HEK293T (cell line): ENCODE measurements at regions not wholly inside any gene's neighbourhood (a gene's known extent, or its start where the extent isn't known, plus 50 kb on each side); places are given as distances from the start of the nearest gene placed in this dataset.
A peak's percentile ranks its signal among the peaks of the same experiment; 100 is the strongest.

ENCODE experiments used
- CTCF ChIA-PET: fragments of 350-600 bp; formaldehyde crosslinking; extraction: SDS; loops from one replicate; lab custom pipeline; 2021; ENCODE audit warnings: antibody characterized with exemption, inconsistent platforms; lab: Yijun Ruan, JAX
- POLR2A ChIA-PET: fragments of 350-600 bp; formaldehyde crosslinking; extraction: SDS; loops from one replicate; lab custom pipeline; 2020; ENCODE audit warnings: antibody characterized with exemption, inconsistent platforms; lab: Yijun Ruan, JAX
- DNase-seq: peaks from one replicate; pipeline ENCODE4 v3.0.0; 2012; ENCODE audit warnings: mixed read lengths; ENCODE audit errors: extremely low spot score
- ARNT ChIP-seq: fragments of 450-650 bp; IDR thresholded peaks from 2 replicates; pipeline ENCODE4 v1.6.1; 2017; ENCODE audit warnings: mild to moderate bottlenecking
- BHLHE40 ChIP-seq: fragments of 450-650 bp; IDR thresholded peaks from 2 replicates; pipeline ENCODE4 v1.6.1; 2016; ENCODE audit warnings: mild to moderate bottlenecking, moderate library complexity, borderline replicate concordance
- CTBP1 ChIP-seq: fragments of 450-650 bp; IDR thresholded peaks from 2 replicates; pipeline ENCODE4 v1.6.1; 2016; ENCODE audit warnings: borderline replicate concordance
- ELF4 ChIP-seq: fragments of 450-650 bp; IDR thresholded peaks from 2 replicates; pipeline ENCODE4 v1.6.1; 2017; ENCODE audit warnings: antibody characterized with exemption
- FOXA1 ChIP-seq: fragments of 450-650 bp; IDR thresholded peaks from 2 replicates; pipeline ENCODE4 v1.6.1; 2016; ENCODE audit warnings: mild to moderate bottlenecking
- FOXK2 ChIP-seq: fragments of 450-650 bp; IDR thresholded peaks from 2 replicates; pipeline ENCODE4 v1.6.1; 2016; ENCODE audit warnings: mild to moderate bottlenecking
- FOXM1 ChIP-seq: fragments of 450-650 bp; IDR thresholded peaks from 2 replicates; pipeline ENCODE4 v1.6.1; 2017; ENCODE audit warnings: mild to moderate bottlenecking, borderline replicate concordance
- HDGF ChIP-seq: fragments of 450-650 bp; IDR thresholded peaks from 2 replicates; pipeline ENCODE4 v1.6.1; 2017; ENCODE audit warnings: antibody characterized with exemption, borderline replicate concordance
- L3MBTL2 ChIP-seq: fragments of 450-650 bp; conservative IDR thresholded peaks from 2 replicates; pipeline ENCODE4 v1.6.1; 2016; ENCODE audit warnings: mild to moderate bottlenecking
- LEF1 ChIP-seq: fragments of 450-650 bp; IDR thresholded peaks from 2 replicates; pipeline ENCODE4 v1.6.1; 2017; ENCODE audit warnings: mild to moderate bottlenecking, borderline replicate concordance
- NFRKB ChIP-seq: fragments of 450-650 bp; IDR thresholded peaks from 2 replicates; pipeline ENCODE4 v1.6.1; 2016; ENCODE audit warnings: mild to moderate bottlenecking, moderate library complexity
- SP1 ChIP-seq: fragments of 450-650 bp; IDR thresholded peaks from 2 replicates; pipeline ENCODE4 v1.6.1; 2017
- SUZ12 ChIP-seq: fragments of 450-650 bp; IDR thresholded peaks from 2 replicates; pipeline ENCODE4 v1.6.1; 2016; ENCODE audit warnings: mild to moderate bottlenecking
- TARDBP ChIP-seq: fragments of 450-650 bp; IDR thresholded peaks from 2 replicates; pipeline ENCODE4 v1.6.1; 2016
- ZNF384 ChIP-seq: fragments of 450-650 bp; IDR thresholded peaks from 2 replicates; pipeline ENCODE4 v1.6.1; 2016
- TF ChIP-seq, protein P1 (sequence below): fragments of 450-650 bp; IDR thresholded peaks from 2 replicates; pipeline ENCODE4 v1.6.1; 2016

DNA sequence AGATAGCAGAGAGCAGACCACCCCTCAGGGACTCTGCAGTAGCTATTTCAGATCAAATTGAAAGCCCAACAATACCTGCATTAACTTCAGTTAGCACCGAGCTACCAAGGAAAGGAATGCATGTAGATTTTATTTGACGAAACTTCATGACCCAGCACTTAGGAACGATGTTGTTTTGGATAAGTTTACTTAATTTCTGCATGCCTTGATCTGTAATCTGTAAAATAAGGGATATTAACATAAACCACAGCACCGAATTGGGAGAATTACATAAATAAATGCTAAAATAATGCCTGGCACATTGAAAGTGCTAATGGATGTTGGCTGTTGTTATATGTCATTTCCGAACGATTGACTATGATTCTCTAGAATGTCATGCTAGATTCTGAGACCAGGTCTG lies 435.8 kb upstream of the CLINT1 start:
- POLR2A ChIA-PET, result no interaction called here
- DNase-seq, result no peak
- TF ChIP-seq NFRKB, result no peak
- CTCF ChIA-PET, result no interaction called here

DNA sequence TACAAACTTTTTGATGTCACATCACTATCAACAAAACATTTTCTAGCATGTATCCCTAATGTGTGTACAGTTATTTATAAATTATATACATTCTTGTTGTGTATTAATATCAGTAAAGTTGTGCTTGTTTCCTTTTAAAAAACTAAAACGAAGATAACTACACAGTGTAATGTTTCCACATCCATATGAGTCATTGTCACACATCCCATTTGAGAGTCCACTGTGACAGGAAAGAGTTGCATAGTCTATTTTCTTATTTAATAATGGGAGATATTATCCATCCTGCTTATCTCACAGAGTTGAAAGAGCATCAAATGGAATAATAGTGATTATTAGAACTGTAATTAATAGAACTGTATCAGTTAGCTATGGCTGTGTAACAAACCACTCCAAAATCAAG lies 434.0 kb upstream of the CLINT1 start:
- CTCF ChIA-PET, result no interaction called here
- no peak for DNase-seq
- POLR2A ChIA-PET, result no interaction called here
- TF ChIP-seq ELF4, result no peak
- TF ChIP-seq SP1, result no peak
- TF ChIP-seq SUZ12, result no peak
- no peak for TF ChIP-seq CTBP1
- TF ChIP-seq HDGF, result no peak
- TF ChIP-seq FOXM1, result no peak
- TF ChIP-seq, protein P1, sequence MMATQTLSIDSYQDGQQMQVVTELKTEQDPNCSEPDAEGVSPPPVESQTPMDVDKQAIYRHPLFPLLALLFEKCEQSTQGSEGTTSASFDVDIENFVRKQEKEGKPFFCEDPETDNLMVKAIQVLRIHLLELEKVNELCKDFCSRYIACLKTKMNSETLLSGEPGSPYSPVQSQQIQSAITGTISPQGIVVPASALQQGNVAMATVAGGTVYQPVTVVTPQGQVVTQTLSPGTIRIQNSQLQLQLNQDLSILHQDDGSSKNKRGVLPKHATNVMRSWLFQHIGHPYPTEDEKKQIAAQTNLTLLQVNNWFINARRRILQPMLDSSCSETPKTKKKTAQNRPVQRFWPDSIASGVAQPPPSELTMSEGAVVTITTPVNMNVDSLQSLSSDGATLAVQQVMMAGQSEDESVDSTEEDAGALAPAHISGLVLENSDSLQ, result no peak
- no peak for TF ChIP-seq LEF1
- no peak for TF ChIP-seq NFRKB
- no peak for TF ChIP-seq ARNT
- no peak for TF ChIP-seq FOXK2
- TF ChIP-seq FOXA1, result no peak
- TF ChIP-seq TARDBP, result no peak
- no peak for TF ChIP-seq ZNF384
- no peak for TF ChIP-seq L3MBTL2
- no peak for TF ChIP-seq BHLHE40

DNA sequence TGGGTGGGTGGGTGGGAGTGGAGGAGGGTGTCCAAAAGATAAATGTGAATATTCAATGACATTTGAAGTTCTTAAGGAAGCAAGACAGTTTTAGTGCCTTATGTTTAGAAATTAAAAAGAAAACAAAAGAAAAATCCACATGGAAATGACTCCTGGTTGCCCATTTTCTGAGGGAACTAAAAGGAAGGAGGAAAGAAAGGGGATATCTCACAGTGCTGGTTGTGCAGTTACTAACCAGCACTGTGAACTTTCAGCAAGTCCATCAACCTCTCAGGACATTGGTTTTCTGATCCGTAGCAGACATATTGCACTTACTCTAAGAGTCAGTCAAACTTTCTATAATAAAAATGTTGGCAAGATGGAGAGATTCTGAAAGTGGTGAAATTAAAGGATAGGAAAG lies 431.0 kb upstream of the CLINT1 start:
- CTCF ChIA-PET, result no interaction called here
- POLR2A ChIA-PET, result no interaction called here
- TF ChIP-seq SP1 (no peak), FOXM1 (no peak), SUZ12 (no peak), ZNF384 (no peak), L3MBTL2 (no peak), NFRKB (no peak), CTBP1 (no peak)
- TF ChIP-seq, protein P1, result no peak
- no peak for DNase-seq

DNA sequence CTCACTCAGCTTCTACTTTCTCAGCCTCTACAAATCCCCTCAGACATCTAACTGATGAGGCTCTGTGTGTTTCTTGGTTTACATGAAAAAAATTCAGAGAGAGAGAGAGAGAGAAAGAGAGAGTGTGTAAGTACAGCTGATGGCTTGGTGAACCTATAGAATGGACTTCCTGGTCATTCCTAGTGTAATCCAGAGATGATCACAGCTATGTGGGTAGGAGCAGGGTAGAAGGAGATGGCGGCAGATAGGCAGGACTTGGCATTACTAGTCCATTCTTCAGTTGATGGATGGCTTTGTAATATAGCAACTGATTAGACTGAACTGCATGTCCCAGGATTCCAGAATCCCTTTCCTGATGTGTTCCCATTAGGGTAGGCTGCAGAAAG lies 429.3 kb upstream of the CLINT1 start:
- POLR2A ChIA-PET, result interaction anchor here (0.9 kb wide), 1 partner anchor 13 kb away, joined by 3 read pairs; no protein-coding TSS in a partner anchor
- DNase-seq, result no peak
- CTCF ChIA-PET, result interaction anchor here (1.4 kb wide), 1 partner anchor 11 kb away, joined by 4 read pairs; no protein-coding TSS in a partner anchor
- TF ChIP-seq, protein P1, result no peak
- TF ChIP-seq SUZ12 (no peak), ZNF384 (no peak), TARDBP (no peak), ELF4 (no peak), FOXM1 (no peak), L3MBTL2 (no peak), NFRKB (no peak), ARNT (no peak), FOXK2 (no peak)

DNA sequence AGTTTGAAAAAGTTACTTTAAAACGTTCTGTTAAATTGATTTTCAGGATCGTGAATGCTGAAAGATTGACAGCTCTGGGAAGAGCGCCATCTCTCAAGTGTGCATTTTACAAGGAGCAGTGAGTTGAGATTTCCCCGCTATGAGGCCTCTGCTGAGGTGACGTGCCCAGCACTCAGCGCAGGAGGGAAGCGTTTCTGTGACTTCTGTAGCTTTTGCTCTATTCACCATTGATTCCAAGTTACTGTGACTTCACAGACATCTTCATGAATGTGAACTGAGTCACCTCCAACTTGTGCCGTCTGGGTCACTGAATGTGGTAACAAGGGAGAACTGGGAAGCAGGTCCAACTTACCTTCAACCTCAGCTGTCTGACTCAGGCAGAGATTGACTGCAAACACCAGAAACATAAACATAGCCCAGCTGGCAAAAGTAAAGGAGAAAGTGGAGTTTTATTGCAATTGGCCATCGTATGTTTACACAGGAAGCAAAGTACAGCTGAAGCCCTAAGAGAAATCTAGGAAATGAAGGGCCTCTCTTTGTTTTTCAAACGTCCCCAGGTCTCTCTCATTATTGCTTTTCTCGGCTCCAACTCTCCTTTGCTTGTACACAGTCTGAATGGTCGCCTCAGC lies 428.8 kb upstream of the CLINT1 start:
- POLR2A ChIA-PET, result interaction anchor here (0.7 to 0.9 kb wide), 2 partner anchors 12 to 38 kb away, joined by 3 read pairs; no protein-coding TSS in a partner anchor
- CTCF ChIA-PET, result interaction anchor here (1.4 kb wide), 1 partner anchor 10 kb away, joined by 4 read pairs; no protein-coding TSS in a partner anchor
- no peak for TF ChIP-seq SUZ12
- TF ChIP-seq, protein P1, result peak; percentile 80
- peak; percentile 15 for DNase-seq

DNA sequence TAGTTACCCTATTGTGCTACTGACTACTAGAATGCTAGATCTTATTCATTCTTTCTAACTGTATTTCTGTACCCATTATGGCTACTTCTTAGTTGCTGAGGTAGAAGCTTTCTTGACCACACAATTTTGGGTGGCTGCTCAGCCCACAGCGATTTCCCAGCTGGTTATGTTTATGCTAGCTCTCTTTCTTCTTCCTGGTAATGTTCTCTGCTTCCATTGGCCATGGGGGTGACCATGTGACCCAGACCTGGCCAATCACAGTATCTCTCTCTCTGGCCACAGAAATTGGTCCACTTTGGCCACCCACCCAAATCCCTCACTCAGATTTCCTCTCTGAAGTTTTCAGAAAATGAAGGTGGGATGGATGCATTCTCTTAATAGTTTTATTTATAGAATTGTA lies 427.9 kb upstream of the CLINT1 start:
- TF ChIP-seq, protein P1, result no peak
- TF ChIP-seq FOXK2, result no peak
- no peak for TF ChIP-seq CTBP1
- TF ChIP-seq ARNT, result no peak
- no peak for TF ChIP-seq FOXM1
- CTCF ChIA-PET, result interaction anchor here (1.9 kb wide), 1 partner anchor 9 kb away, joined by 5 read pairs; no protein-coding TSS in a partner anchor
- POLR2A ChIA-PET, result interaction anchor here (0.7 to 0.8 kb wide), 2 partner anchors 9 to 39 kb away, joined by 3 read pairs; no protein-coding TSS in a partner anchor
- DNase-seq, result peak; percentile 35
